OCI-LY1 (cell line): ENCODE measurements at regions not wholly inside any gene's neighbourhood (a gene's known extent, or its start where the extent isn't known, plus 50 kb on each side); places are given as distances from the start of the nearest gene placed in this dataset.

Experiments
- H2AFZ ChIP-seq: fragments of 200-600 bp; sonication (generic), shearing (Covaris generic); 2 replicates; pipeline ENCODE4 v1.6.0; 2014; ENCODE audit warnings: antibody characterized with exemption, mild to moderate bottlenecking, low read length
- H3F3A ChIP-seq: fragments of 200-600 bp; sonication (generic), shearing (Covaris generic); 2 replicates; pipeline ENCODE4 v1.6.0; 2014; ENCODE audit warnings: mild to moderate bottlenecking, antibody characterized with exemption, low read length, moderate library complexity; ENCODE audit not compliant: insufficient read depth
- H3K27ac ChIP-seq: fragments of 200-600 bp; sonication (generic); 2 replicates; pipeline ENCODE4 v1.5.1; 2014; ENCODE audit warnings: low read length, mixed run types, mild to moderate bottlenecking, low read depth; ENCODE audit not compliant: poor library complexity, severe bottlenecking
- H3K27me3 ChIP-seq: fragments of 200-600 bp; sonication (generic); 2 replicates; pipeline ENCODE4 v1.6.0; 2014; ENCODE audit warnings: antibody characterized with exemption, mild to moderate bottlenecking, low read length, moderate library complexity; ENCODE audit not compliant: insufficient read depth
- H3K36me3 ChIP-seq: fragments of 200-600 bp; sonication (generic); 2 replicates; pipeline ENCODE4 v1.6.1; 2014; ENCODE audit warnings: mild to moderate bottlenecking, antibody characterized with exemption, low read length, moderate library complexity, mixed read lengths; ENCODE audit not compliant: insufficient read depth
- H3K4me1 ChIP-seq: fragments of 200-600 bp; sonication (generic); 2 replicates; pipeline ENCODE4 v1.5.1; 2014; ENCODE audit warnings: mild to moderate bottlenecking, low read length, moderate library complexity; ENCODE audit not compliant: insufficient read depth, severe bottlenecking
- H3K4me2 ChIP-seq: fragments of 200-600 bp; sonication (generic), shearing (Covaris generic); 2 replicates; pipeline ENCODE4 v1.6.1; 2014; ENCODE audit warnings: low read length
- H3K4me3 ChIP-seq: fragments of 200-600 bp; sonication (generic); 2 replicates; pipeline ENCODE4 v1.5.1; 2014; ENCODE audit warnings: low read length, low read depth, mild to moderate bottlenecking, mixed read lengths; ENCODE audit not compliant: poor library complexity, severe bottlenecking
- H3K79me2 ChIP-seq: fragments of 200-600 bp; shearing (Covaris generic); 2 replicates; pipeline ENCODE4 v1.6.1; 2016; ENCODE audit warnings: mixed run types, low read length, mixed read lengths; ENCODE audit not compliant: insufficient read depth
- H3K9ac ChIP-seq: fragments of 200-600 bp; sonication (generic), shearing (Covaris generic); 2 replicates; pipeline ENCODE4 v1.6.1; 2014; ENCODE audit warnings: mild to moderate bottlenecking, low read length, mixed read lengths
- H3K9me2 ChIP-seq: fragments of 200-600 bp; sonication (generic), shearing (Covaris generic); 2 replicates; pipeline ENCODE4 v1.6.1; 2014; ENCODE audit warnings: low read depth, mild to moderate bottlenecking, low read length, mixed read lengths
- H3K9me3 ChIP-seq: fragments of 200-600 bp; shearing (Covaris generic); 2 replicates; pipeline ENCODE4 v1.6.1; 2014; ENCODE audit warnings: low read length, mixed read lengths
- H4K20me1 ChIP-seq: fragments of 200-600 bp; sonication (generic), shearing (Covaris generic); 2 replicates; pipeline ENCODE4 v1.6.0; 2016; ENCODE audit warnings: mild to moderate bottlenecking, low read length; ENCODE audit not compliant: insufficient read depth
- CTCF ChIP-seq: fragments of 200-600 bp; sonication (generic), shearing (Covaris generic); IDR thresholded peaks from 2 replicates; pipeline ENCODE4 v1.5.1; 2017; ENCODE audit warnings: mild to moderate bottlenecking, antibody characterized with exemption, low read length, moderate library complexity, mixed read lengths
- EZH2 ChIP-seq: fragments of 200-600 bp; sonication (generic), shearing (Covaris generic); IDR thresholded peaks from 2 replicates; pipeline ENCODE4 v1.8.0; 2017; ENCODE audit warnings: borderline replicate concordance, mixed run types, mild to moderate bottlenecking, antibody characterized with exemption, low read length, moderate library complexity, mixed read lengths

- no peaks in the 10 kb centered on the region for H4K20me1 ChIP-seq
- H3K9me3 ChIP-seq = no peaks in the 10 kb centered on the region
- no peak overlapping the region for H3K9ac ChIP-seq
- no peaks in the 10 kb centered on the region for H3F3A ChIP-seq
- no peaks in the 10 kb centered on the region for H3K4me1 ChIP-seq
- H3K27me3 ChIP-seq = no peaks in the 10 kb centered on the region
- no peaks in the 10 kb centered on the region for H3K79me2 ChIP-seq
- H3K4me2 ChIP-seq = no peak overlapping the region
- no peak overlapping the region for H3K4me3 ChIP-seq
- no peak overlapping the region for H2AFZ ChIP-seq
- TF ChIP-seq CTCF (no peak), EZH2 (no peak)
- H3K27ac ChIP-seq = no peak overlapping the region
- H3K36me3 ChIP-seq = no peaks in the 10 kb centered on the region
- H3K9me2 ChIP-seq = no peaks in the 10 kb centered on the region
These were observed 371.8 kb upstream of the RPS23 start for GRCh38 chr5:82649943-82650342.

GRCh38 chr5:82644766-82645165 lies 366.6 kb upstream of the RPS23 start:
- H3K4me3 ChIP-seq = no peak overlapping the region
- H3K79me2 ChIP-seq = no peaks in the 10 kb centered on the region
- no peak overlapping the region for H2AFZ ChIP-seq
- H3K9me2 ChIP-seq = no peaks in the 10 kb centered on the region
- no peaks in the 10 kb centered on the region for H3K27me3 ChIP-seq
- H3K27ac ChIP-seq = no peak overlapping the region
- H3K4me2 ChIP-seq = no peak overlapping the region
- H4K20me1 ChIP-seq = no peaks in the 10 kb centered on the region
- no peaks in the 10 kb centered on the region for H3K9me3 ChIP-seq
- H3K4me1 ChIP-seq = no peaks in the 10 kb centered on the region
- TF ChIP-seq EZH2 = no peak
- no peak for TF ChIP-seq CTCF
- no peaks in the 10 kb centered on the region for H3F3A ChIP-seq
- no peak overlapping the region for H3K9ac ChIP-seq
- no peaks in the 10 kb centered on the region for H3K36me3 ChIP-seq

- H3F3A ChIP-seq = no peaks in the 10 kb centered on the region
- no peak overlapping the region for H2AFZ ChIP-seq
- H3K9me3 ChIP-seq = no peaks in the 10 kb centered on the region
- H4K20me1 ChIP-seq = no peaks in the 10 kb centered on the region
- H3K4me1 ChIP-seq = no peaks in the 10 kb centered on the region
- H3K79me2 ChIP-seq = no peaks in the 10 kb centered on the region
- no peaks in the 10 kb centered on the region for H3K9me2 ChIP-seq
- TF ChIP-seq CTCF = no peak
- TF ChIP-seq EZH2 = no peak
- H3K9ac ChIP-seq = no peak overlapping the region
- no peak overlapping the region for H3K27ac ChIP-seq
- H3K36me3 ChIP-seq = no peaks in the 10 kb centered on the region
- H3K27me3 ChIP-seq = no peaks in the 10 kb centered on the region
- H3K4me2 ChIP-seq = no peak overlapping the region
- no peak overlapping the region for H3K4me3 ChIP-seq
These were observed 366.1 kb upstream of the RPS23 start for GRCh38 chr5:82644229-82644628.
